Fibroblast of pulmonary artery (primary cell): ENCODE measurements at regions not wholly inside any gene's neighbourhood (a gene's known extent, or its start where the extent isn't known, plus 50 kb on each side); places are given as distances from the start of the nearest gene placed in this dataset.

Experiments used
- DNase-seq: peaks from one replicate; pipeline ENCODE4 v3.0.0-alpha.2; 2010; ENCODE audit warnings: low read depth
- H3K4me3 ChIP-seq: replicated peaks from 2 replicates; pipeline ENCODE4 v1.5.1; 2011; ENCODE audit warnings: low read depth, mild to moderate bottlenecking, control low read depth, low read length, moderate library complexity
- CTCF ChIP-seq: IDR thresholded peaks from 2 replicates; pipeline ENCODE4 v1.5.1; 2011; ENCODE audit warnings: mild to moderate bottlenecking, control low read depth, low read length, inconsistent platforms; ENCODE audit errors: missing control alignments

GRCh38 chr16:54655121-54655590 is 275.5 kb upstream of the IRX5 start:
- peak; percentile 50 for DNase-seq
- no peak overlapping the region for H3K4me3 ChIP-seq
- TF ChIP-seq CTCF: no peak

GRCh38 chr16:54654429-54654828 is 276.2 kb upstream of the IRX5 start:
- no peak for DNase-seq
- no peak overlapping the region for H3K4me3 ChIP-seq
- no peak for TF ChIP-seq CTCF

- no peak overlapping the region for H3K4me3 ChIP-seq
- no peak for DNase-seq
- TF ChIP-seq CTCF: no peak
Observed at GRCh38 chr16:54652201-54652770, 278.4 kb upstream of the IRX5 start.

- TF ChIP-seq CTCF: no peak
- no peak overlapping the region for H3K4me3 ChIP-seq
- peak; percentile 7 for DNase-seq
Observed at GRCh38 chr16:54651440-54652195, 279.0 kb upstream of the IRX5 start.

- DNase-seq: no peak
- TF ChIP-seq CTCF: no peak
Observed at GRCh38 chr16:54649876-54650275, 280.8 kb upstream of the IRX5 start.

GRCh38 chr16:54648575-54648974 is 282.1 kb upstream of the IRX5 start:
- no peak for TF ChIP-seq CTCF
- H3K4me3 ChIP-seq: no peak overlapping the region
- no peak for DNase-seq

More at GRCh38 chr16:54649876-54650275, 280.8 kb upstream of the IRX5 start:
- H3K4me3 ChIP-seq: no peak overlapping the region

- peak; percentile 63 for DNase-seq
- no peak overlapping the region for H3K4me3 ChIP-seq
- no peak for TF ChIP-seq CTCF
Observed at GRCh38 chr16:54647725-54648221, 282.9 kb upstream of the IRX5 start.
